Mesendoderm (in vitro differentiated cells): ENCODE measurements at regions not wholly inside any gene's neighbourhood (a gene's known extent, or its start where the extent isn't known, plus 50 kb on each side); places are given as distances from the start of the nearest gene placed in this dataset.
"Not testable (repeated sequence)": the region's sequence is repeated elsewhere in the genome, so short reads cannot be mapped to it uniquely, and the experiment has no call there.

ENCODE experiments used
- DNase-seq: peaks from one replicate; pipeline ENCODE4 v3.0.0; 2013
- H2AK5ac ChIP-seq: 2 replicates; pipeline ENCODE4 v1.6.1; 2013; ENCODE audit warnings: low read length, inconsistent platforms
- H2BK120ac ChIP-seq: 2 replicates; pipeline ENCODE4 v1.6.1; 2013; ENCODE audit warnings: low read depth, mild to moderate bottlenecking, low read length, moderate library complexity, mixed read lengths
- H2BK15ac ChIP-seq: replicated peaks from 2 replicates; pipeline ENCODE4 v1.6.1; 2013; ENCODE audit warnings: low read depth, mild to moderate bottlenecking, moderate library complexity
- H2BK5ac ChIP-seq: 2 replicates; pipeline ENCODE4 v1.6.1; 2013; ENCODE audit warnings: low read length, inconsistent platforms
- H3K18ac ChIP-seq: 2 replicates; pipeline ENCODE4 v1.6.1; 2013; ENCODE audit warnings: mild to moderate bottlenecking, low read length, mixed read lengths
- H3K23ac ChIP-seq: one replicate; pipeline ENCODE4 v1.6.1; 2013; ENCODE audit warnings: low read length
- H3K27ac ChIP-seq: 2 replicates; pipeline ENCODE4 v1.5.1; 2013; ENCODE audit warnings: low read depth, mild to moderate bottlenecking, inconsistent platforms, low read length, moderate library complexity
- H3K27me3 ChIP-seq: 2 replicates; pipeline ENCODE4 v1.6.1; 2013; ENCODE audit warnings: low read length, control low read depth, mild to moderate bottlenecking, inconsistent platforms; ENCODE audit not compliant: insufficient read depth, poor library complexity
- H3K36me3 ChIP-seq: 2 replicates; pipeline ENCODE4 v1.6.1; 2013; ENCODE audit warnings: low read length, inconsistent platforms; ENCODE audit not compliant: control insufficient read depth, insufficient read depth
- H3K4ac ChIP-seq: one replicate; pipeline ENCODE4 v1.6.1; 2013; ENCODE audit warnings: low read depth, mild to moderate bottlenecking, low read length, moderate library complexity
- H3K4me1 ChIP-seq: 2 replicates; pipeline ENCODE4 v1.6.1; 2013; ENCODE audit warnings: low read depth, low read length, inconsistent platforms; ENCODE audit not compliant: control insufficient read depth
- H3K4me2 ChIP-seq: 2 replicates; pipeline ENCODE4 v1.6.1; 2013; ENCODE audit warnings: low read length
- H3K4me3 ChIP-seq: 2 replicates; pipeline ENCODE4 v1.5.1; 2013; ENCODE audit warnings: mild to moderate bottlenecking, low read length
- H3K56ac ChIP-seq: one replicate; pipeline ENCODE4 v1.6.1; 2013; ENCODE audit warnings: low read length
- H3K79me1 ChIP-seq: 2 replicates; pipeline ENCODE4 v1.6.1; 2013; ENCODE audit warnings: low read length, inconsistent platforms
- H3K79me2 ChIP-seq: 2 replicates; pipeline ENCODE4 v1.6.1; 2013; ENCODE audit warnings: mild to moderate bottlenecking, low read length; ENCODE audit not compliant: control insufficient read depth, insufficient read depth
- H3K9ac ChIP-seq: 2 replicates; pipeline ENCODE4 v1.6.1; 2013; ENCODE audit warnings: low read length, inconsistent platforms
- H4K5ac ChIP-seq: one replicate; pipeline ENCODE4 v1.6.1; 2013; ENCODE audit warnings: low read length
- H4K8ac ChIP-seq: one replicate; pipeline ENCODE4 v1.6.1; 2013; ENCODE audit warnings: low read depth, mild to moderate bottlenecking, control low read depth, low read length, moderate library complexity
- WGBS: extraction: QIAGEN DNeasy Blood & Tissue Kit; methylation state at CpG from one replicate; pipeline ENCODE4 v1.1.7; 2013; ENCODE audit warnings: low lambda C conversion rate, missing lambda C conversion rate; ENCODE audit not compliant: insufficient coverage; ENCODE audit errors: extremely low coverage; 5-methylcytosine and 5-hydroxymethylcytosine counted together

GRCh38 chr1:221576268-221576667 lies 165.6 kb downstream of the DUSP10 start:
- peak; percentile 14 for DNase-seq
- H3K27me3 ChIP-seq, result no peaks in the 10 kb centered on the region
- H3K79me2 ChIP-seq, result no peaks in the 10 kb centered on the region
- no peak overlapping the region for H2BK120ac ChIP-seq
- no peak overlapping the region for H3K23ac ChIP-seq
- WGBS, result no CpG with 5 or more reads among the region's 3 CpGs
- no peak overlapping the region for H2BK5ac ChIP-seq
- H4K5ac ChIP-seq, result no peak overlapping the region
- H3K27ac ChIP-seq, result no peak overlapping the region
- H4K8ac ChIP-seq, result no peak overlapping the region
- H2BK15ac ChIP-seq, result no peak overlapping the region
- H3K4me2 ChIP-seq, result no peak overlapping the region
- no peak overlapping the region for H2AK5ac ChIP-seq
- H3K36me3 ChIP-seq, result no peaks in the 10 kb centered on the region
- no peak overlapping the region for H3K9ac ChIP-seq
- peaks cover 2% of the 10 kb centered on the region for H3K4me1 ChIP-seq
- H3K4ac ChIP-seq, result no peak overlapping the region
- H3K18ac ChIP-seq, result no peak overlapping the region
- H3K4me3 ChIP-seq, result no peak overlapping the region
- no peak overlapping the region for H3K56ac ChIP-seq
- H3K79me1 ChIP-seq, result no peaks in the 10 kb centered on the region

- H3K9ac ChIP-seq, result no peak overlapping the region
- DNase-seq, result no peak
- no peak overlapping the region for H3K4me2 ChIP-seq
- H4K8ac ChIP-seq, result no peak overlapping the region
- no peaks in the 10 kb centered on the region for H3K79me1 ChIP-seq
- H2AK5ac ChIP-seq, result no peak overlapping the region
- H3K36me3 ChIP-seq, result no peaks in the 10 kb centered on the region
- no peaks in the 10 kb centered on the region for H3K27me3 ChIP-seq
- H3K27ac ChIP-seq, result no peak overlapping the region
- no peak overlapping the region for H3K56ac ChIP-seq
- no peak overlapping the region for H2BK5ac ChIP-seq
- H3K79me2 ChIP-seq, result no peaks in the 10 kb centered on the region
- H3K18ac ChIP-seq, result no peak overlapping the region
- H3K4ac ChIP-seq, result no peak overlapping the region
- H3K23ac ChIP-seq, result no peak overlapping the region
- no peak overlapping the region for H2BK120ac ChIP-seq
- H4K5ac ChIP-seq, result no peak overlapping the region
- no peaks in the 10 kb centered on the region for H3K4me1 ChIP-seq
- H3K4me3 ChIP-seq, result no peak overlapping the region
- H2BK15ac ChIP-seq, result no peak overlapping the region
- WGBS, result no CpG with 5 or more reads among the region's 2 CpGs
Observed at GRCh38 chr1:221583465-221583864, 158.4 kb downstream of the DUSP10 start.

- not testable (repeated sequence) for H2AK5ac ChIP-seq, H3K79me2 ChIP-seq, H3K4me3 ChIP-seq, DNase-seq, H3K4ac ChIP-seq, H3K23ac ChIP-seq, H3K4me1 ChIP-seq, H4K5ac ChIP-seq, H3K9ac ChIP-seq, H3K79me1 ChIP-seq, H2BK15ac ChIP-seq, H2BK5ac ChIP-seq, H3K18ac ChIP-seq, H3K27ac ChIP-seq, H3K4me2 ChIP-seq, H2BK120ac ChIP-seq, H3K36me3 ChIP-seq, H4K8ac ChIP-seq, H3K27me3 ChIP-seq, H3K56ac ChIP-seq
- WGBS, result no CpG with 5 or more reads among the region's 1 CpG
Observed at GRCh38 chr1:221587013-221587412, 154.9 kb downstream of the DUSP10 start.

GRCh38 chr1:221591250-221591649 lies 150.6 kb downstream of the DUSP10 start:
- not testable (repeated sequence) for H3K79me1 ChIP-seq, H2AK5ac ChIP-seq, H3K4ac ChIP-seq, H3K27ac ChIP-seq, H3K18ac ChIP-seq, DNase-seq, H2BK120ac ChIP-seq, H3K9ac ChIP-seq, H3K23ac ChIP-seq, H2BK15ac ChIP-seq, H3K4me2 ChIP-seq, H3K79me2 ChIP-seq, H3K36me3 ChIP-seq, H4K5ac ChIP-seq, H4K8ac ChIP-seq, H3K4me1 ChIP-seq, H3K56ac ChIP-seq, H3K4me3 ChIP-seq, H3K27me3 ChIP-seq, H2BK5ac ChIP-seq

GRCh38 chr1:221594576-221594975 lies 147.3 kb downstream of the DUSP10 start:
- Histone ChIP-seq H3K23ac (no peak overlapping the region), H3K4me3 (no peak overlapping the region), H3K27ac (no peak overlapping the region), H2BK15ac (no peak overlapping the region), H3K4me1 (no peaks in the 10 kb centered on the region), H3K4me2 (no peak overlapping the region), H3K79me2 (no peaks in the 10 kb centered on the region), H3K9ac (no peak overlapping the region), H3K56ac (no peak overlapping the region), H2AK5ac (no peak overlapping the region), H4K5ac (no peak overlapping the region), H4K8ac (no peak overlapping the region), H2BK120ac (no peak overlapping the region), H2BK5ac (no peak overlapping the region), H3K4ac (no peak overlapping the region), H3K18ac (no peak overlapping the region), H3K36me3 (no peaks in the 10 kb centered on the region), H3K27me3 (no peaks in the 10 kb centered on the region), H3K79me1 (no peaks in the 10 kb centered on the region)
- no peak for DNase-seq
- WGBS, result no CpG with 5 or more reads among the region's 2 CpGs

GRCh38 chr1:221598122-221598521 lies 143.8 kb downstream of the DUSP10 start:
- WGBS, result no CpG with 5 or more reads among the region's 6 CpGs
- Histone ChIP-seq H3K27me3 (no peaks in the 10 kb centered on the region), H3K27ac (no peak overlapping the region), H3K4me2 (no peak overlapping the region), H3K4me1 (no peaks in the 10 kb centered on the region), H3K9ac (no peak overlapping the region), H3K23ac (no peak overlapping the region), H2BK5ac (no peak overlapping the region), H4K8ac (no peak overlapping the region), H3K18ac (no peak overlapping the region), H2BK15ac (no peak overlapping the region), H4K5ac (no peak overlapping the region), H2AK5ac (no peak overlapping the region), H3K79me1 (no peaks in the 10 kb centered on the region), H3K56ac (no peak overlapping the region), H3K4me3 (no peak overlapping the region), H3K79me2 (no peaks in the 10 kb centered on the region), H3K36me3 (no peaks in the 10 kb centered on the region), H3K4ac (no peak overlapping the region), H2BK120ac (no peak overlapping the region)
- DNase-seq, result peak; percentile 63
